Stimulated activated CD8-positive, alpha-beta memory T cell treated with anti-CD3 and anti-CD28 coated beads, Interleukin-4, amount 100 ng/mL, for 24 hours (primary cell): ENCODE measurements at regions not wholly inside any gene's neighbourhood (a gene's known extent, or its start where the extent isn't known, plus 50 kb on each side); places are given as distances from the start of the nearest gene placed in this dataset.

ENCODE experiments used
- DNase-seq: peaks from one replicate; pipeline ENCODE4 v3.0.0-alpha.2; 2020; ENCODE audit warnings: low read depth

DNA sequence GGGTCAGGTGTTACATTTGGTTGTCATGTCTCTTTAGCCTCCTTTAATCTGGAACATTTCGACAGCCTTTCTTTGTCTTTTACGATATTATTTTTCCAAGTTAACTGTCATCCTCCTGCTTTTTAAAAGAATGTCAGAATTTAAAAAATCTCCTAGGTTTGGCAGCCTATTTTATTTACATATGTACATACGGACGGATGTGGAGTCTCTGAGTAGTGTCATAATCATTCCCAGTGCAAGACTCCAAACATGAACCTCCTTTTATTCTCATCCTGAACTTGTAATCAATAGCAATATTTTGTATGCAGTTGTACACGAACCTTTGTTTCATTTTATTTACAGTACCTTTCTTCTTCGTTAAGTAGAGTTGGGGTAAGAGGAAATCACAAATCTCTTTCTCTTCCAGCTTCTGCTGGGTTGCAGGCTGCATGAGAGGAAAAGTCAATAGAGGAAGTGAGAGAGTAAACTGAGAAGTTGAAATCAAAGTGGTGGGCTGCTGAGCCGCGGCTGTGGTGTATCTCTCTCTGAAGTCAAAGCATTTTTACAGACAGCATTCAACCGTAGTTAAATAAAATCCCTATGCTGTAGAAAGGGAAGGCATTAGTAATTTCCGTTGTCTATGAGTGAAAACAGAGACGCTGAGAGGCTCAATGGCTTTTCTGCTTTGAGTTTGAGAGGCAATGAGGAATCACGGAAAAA lies 53.9 kb upstream of the RPS6KA3 start:
- DNase-seq = no peak

- no peak for DNase-seq
Observed at GRCh38 chrX:20319054-20319453, 52.3 kb upstream of the RPS6KA3 start.

GRCh38 chrX:20317873-20318272 lies 51.2 kb upstream of the RPS6KA3 start:
- DNase-seq = no peak
